Right lobe of liver (tissue), 4 donors: ENCODE measurements at regions not wholly inside any gene's neighbourhood (a gene's known extent, or its start where the extent isn't known, plus 50 kb on each side); places are given as distances from the start of the nearest gene placed in this dataset.

Experiments
- POLR2A ChIP-seq: fragments of 450-650 bp; IDR thresholded peaks from one replicate; pipeline ENCODE4 v1.6.1; 2017; ENCODE audit warnings: antibody characterized with exemption, mild to moderate bottlenecking
- TF ChIP-seq, protein P1 (sequence below), 4 donors: fragments of 200-600 bp in 3 of 4; fragments of 450-650 bp in 1 of 4; IDR thresholded peaks; one replicate each; pipeline versions ENCODE4 v1.5.1 to v1.8.0; 2016 to 2022; ENCODE audit warnings: antibody characterized with exemption in 4 of 4, mild to moderate bottlenecking in 2 of 4
- donor health status: DM: no; HTN: no; CAD: no.
- donor health status: DM: no; HTN: no; CAD: no.
- donor health status: DM: no; HTN: yes; CAD: no.

DNA sequence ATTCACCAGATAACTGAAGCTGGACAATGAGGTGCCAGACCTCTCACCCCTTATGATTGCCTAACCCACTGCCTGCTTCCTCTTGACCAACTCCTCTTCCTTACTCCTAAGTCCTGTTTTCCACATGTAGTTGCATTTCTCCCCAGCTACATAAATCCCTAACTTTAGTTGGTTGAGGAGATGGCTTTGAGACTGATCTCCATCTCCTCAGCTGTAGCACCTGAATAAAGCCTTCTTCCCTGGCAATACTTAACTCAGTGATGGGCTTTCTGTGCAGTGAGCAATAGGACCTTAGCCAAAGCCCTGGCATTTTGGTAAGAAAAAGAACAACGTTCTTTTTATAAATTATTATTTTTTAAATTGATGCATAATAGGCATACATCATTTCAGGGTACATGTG lies 691.1 kb downstream of the MATN1 start:
- TF ChIP-seq, protein P1, sequence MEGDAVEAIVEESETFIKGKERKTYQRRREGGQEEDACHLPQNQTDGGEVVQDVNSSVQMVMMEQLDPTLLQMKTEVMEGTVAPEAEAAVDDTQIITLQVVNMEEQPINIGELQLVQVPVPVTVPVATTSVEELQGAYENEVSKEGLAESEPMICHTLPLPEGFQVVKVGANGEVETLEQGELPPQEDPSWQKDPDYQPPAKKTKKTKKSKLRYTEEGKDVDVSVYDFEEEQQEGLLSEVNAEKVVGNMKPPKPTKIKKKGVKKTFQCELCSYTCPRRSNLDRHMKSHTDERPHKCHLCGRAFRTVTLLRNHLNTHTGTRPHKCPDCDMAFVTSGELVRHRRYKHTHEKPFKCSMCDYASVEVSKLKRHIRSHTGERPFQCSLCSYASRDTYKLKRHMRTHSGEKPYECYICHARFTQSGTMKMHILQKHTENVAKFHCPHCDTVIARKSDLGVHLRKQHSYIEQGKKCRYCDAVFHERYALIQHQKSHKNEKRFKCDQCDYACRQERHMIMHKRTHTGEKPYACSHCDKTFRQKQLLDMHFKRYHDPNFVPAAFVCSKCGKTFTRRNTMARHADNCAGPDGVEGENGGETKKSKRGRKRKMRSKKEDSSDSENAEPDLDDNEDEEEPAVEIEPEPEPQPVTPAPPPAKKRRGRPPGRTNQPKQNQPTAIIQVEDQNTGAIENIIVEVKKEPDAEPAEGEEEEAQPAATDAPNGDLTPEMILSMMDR (IDR thresholded peaks at IDR 0.05) = no peak
- no peak for TF ChIP-seq POLR2A
